B cell (primary cell): ENCODE measurements at regions not wholly inside any gene's neighbourhood (a gene's known extent, or its start where the extent isn't known, plus 50 kb on each side); places are given as distances from the start of the nearest gene placed in this dataset.

Experiments
- ATAC-seq: fragments of 200-7000 bp; cut with Tn5 transposase; one replicate; pipeline ENCODE4 v1.10.0; 2021; ENCODE audit warnings: low read depth, mild to moderate bottlenecking, moderate number of reproducible peaks, moderate library complexity
- CTCF ChIA-PET: fragments of 350-600 bp; sonication (Branson Sonifier 250); formaldehyde crosslinking; loops from one replicate; lab custom pipeline; 2021; ENCODE audit warnings: antibody characterized with exemption, inconsistent platforms; lab: Charles Lee
- POLR2A ChIA-PET: fragments of 350-600 bp; sonication (Branson Sonifier 250); formaldehyde crosslinking; loops from one replicate; lab custom pipeline; 2021; ENCODE audit warnings: antibody characterized with exemption; lab: Charles Lee
- DNase-seq: peaks from one replicate; pipeline ENCODE4 v3.0.0; 2013
- H2AFZ ChIP-seq: 2 replicates; pipeline ENCODE4 v1.6.1; 2012; ENCODE audit warnings: mild to moderate bottlenecking, low read depth, low read length; ENCODE audit not compliant: insufficient read depth, poor library complexity, severe bottlenecking
- H3K27ac ChIP-seq, 2 donors: 1 replicate in 1 of 2; 2 replicates in 1 of 2; pipeline ENCODE4 v1.5.1; 2012 to 2013; ENCODE audit warnings: low read length in 2 of 2, mild to moderate bottlenecking in 2 of 2, moderate library complexity in 1 of 2
- H3K27me3 ChIP-seq, 4 experiments: fragments of 200-600 bp in 1 of 4; sonication (generic) in 1 of 4; replicated peaks in 1 of 4; 1 replicate in 2 of 4; 2 replicates in 2 of 4; pipeline versions ENCODE4 v1.6.1 to v1.7.0; 2013 to 2016; ENCODE audit warnings: low read length in 3 of 4, mild to moderate bottlenecking in 2 of 4, mixed read lengths in 1 of 4, moderate library complexity in 1 of 4; ENCODE audit not compliant: insufficient read depth in 4 of 4, control insufficient read depth in 3 of 4; ENCODE audit errors: control extremely low read depth in 1 of 4
- H3K36me3 ChIP-seq, 2 experiments: replicated peaks in 1 of 2; 1 replicate in 1 of 2; 2 replicates in 1 of 2; pipeline versions ENCODE4 v1.6.1 to v1.7.1; 2013; ENCODE audit warnings: low read length in 1 of 2; ENCODE audit not compliant: insufficient read depth in 2 of 2, control insufficient read depth in 1 of 2; ENCODE audit errors: control extremely low read depth in 1 of 2, extremely low read depth in 1 of 2
- H3K4me1 ChIP-seq, 2 donors: fragments of 200-600 bp in 1 of 2; sonication (generic) in 1 of 2; 1 replicate in 1 of 2; 2 replicates in 1 of 2; pipeline versions ENCODE4 v1.5.1 to v1.6.1; 2013 to 2017; ENCODE audit warnings: low read length in 2 of 2; ENCODE audit not compliant: control insufficient read depth in 2 of 2, insufficient read depth in 2 of 2
- H3K4me2 ChIP-seq: replicated peaks from 2 replicates; pipeline ENCODE3; 2012; ENCODE audit warnings: mild to moderate bottlenecking, low read depth, low read length; ENCODE audit not compliant: poor library complexity, severe bottlenecking
- H3K4me3 ChIP-seq, 5 experiments: fragments of 200-600 bp in 1 of 5; sonication (generic) in 1 of 5; 1 replicate in 3 of 5; 2 replicates in 2 of 5; pipeline versions ENCODE4 v1.5.1 to v1.7.0; 2011 to 2016; ENCODE audit warnings: low read length in 4 of 5, mild to moderate bottlenecking in 4 of 5, low read depth in 2 of 5, control low read depth in 1 of 5, moderate library complexity in 1 of 5; ENCODE audit not compliant: insufficient read depth in 1 of 5; ENCODE audit errors: control extremely low read depth in 1 of 5, extremely low read depth in 1 of 5
- H3K79me2 ChIP-seq: fragments of 200-600 bp; sonication (generic); one replicate; pipeline ENCODE4 v1.6.0; 2016; ENCODE audit warnings: low read length; ENCODE audit not compliant: control insufficient read depth, insufficient read depth
- H3K9ac ChIP-seq: fragments of 200-600 bp; sonication (generic); 2 replicates; pipeline ENCODE4 v1.6.1; 2017; ENCODE audit warnings: mild to moderate bottlenecking, low read length, moderate library complexity
- H3K9me3 ChIP-seq, 3 donors: one replicate each; pipeline versions ENCODE4 v1.6.1 to v1.7.1; 2013; ENCODE audit warnings: low read length in 2 of 3; ENCODE audit not compliant: control insufficient read depth in 2 of 3, insufficient read depth in 1 of 3; ENCODE audit errors: control extremely low read depth in 1 of 3
- H4K20me1 ChIP-seq: 2 replicates; pipeline ENCODE4 v1.6.0; 2012; ENCODE audit warnings: mild to moderate bottlenecking, low read length; ENCODE audit not compliant: insufficient read depth, control insufficient read depth, poor library complexity, severe bottlenecking
- H3K27ac Mint-ChIP-seq: one replicate; pipeline ENCODE4 v1.8.0; 2021; ENCODE audit warnings: mixed read lengths
- H3K27me3 Mint-ChIP-seq: one replicate; pipeline ENCODE4 v1.8.0; 2021; ENCODE audit warnings: mixed read lengths
- H3K4me1 Mint-ChIP-seq: one replicate; pipeline ENCODE4 v1.8.0; 2021; ENCODE audit warnings: mixed read lengths
- H3K4me3 Mint-ChIP-seq: one replicate; pipeline ENCODE4 v1.8.0; 2021; ENCODE audit warnings: mixed read lengths
- H3K9me3 Mint-ChIP-seq: one replicate; pipeline ENCODE4 v1.8.0; 2022; ENCODE audit warnings: mixed read lengths; ENCODE audit not compliant: insufficient read depth
- CTCF ChIP-seq: fragments of 200-600 bp; IDR thresholded peaks from one replicate; pipeline ENCODE4 v1.8.0; 2022; ENCODE audit warnings: antibody characterized with exemption, mild to moderate bottlenecking
- EZH2 ChIP-seq: IDR thresholded peaks from 2 replicates; pipeline ENCODE4 v1.6.1; 2012; ENCODE audit warnings: borderline replicate concordance, low read depth, mild to moderate bottlenecking, moderate library complexity, low read length; ENCODE audit not compliant: insufficient read depth, poor library complexity, severe bottlenecking
- WGBS: methylation state at CpG from one replicate; pipeline ENCODE4 v1.1.5; 2013; ENCODE audit warnings: missing lambda C conversion rate; ENCODE audit not compliant: insufficient coverage; 5-methylcytosine and 5-hydroxymethylcytosine counted together
- intact Hi-C: fragments of 100-400 bp; cut with micrococcal nuclease; formaldehyde crosslinking; loops from one replicate; pipeline ENCODE4 v1.10.0; 2022

DNA sequence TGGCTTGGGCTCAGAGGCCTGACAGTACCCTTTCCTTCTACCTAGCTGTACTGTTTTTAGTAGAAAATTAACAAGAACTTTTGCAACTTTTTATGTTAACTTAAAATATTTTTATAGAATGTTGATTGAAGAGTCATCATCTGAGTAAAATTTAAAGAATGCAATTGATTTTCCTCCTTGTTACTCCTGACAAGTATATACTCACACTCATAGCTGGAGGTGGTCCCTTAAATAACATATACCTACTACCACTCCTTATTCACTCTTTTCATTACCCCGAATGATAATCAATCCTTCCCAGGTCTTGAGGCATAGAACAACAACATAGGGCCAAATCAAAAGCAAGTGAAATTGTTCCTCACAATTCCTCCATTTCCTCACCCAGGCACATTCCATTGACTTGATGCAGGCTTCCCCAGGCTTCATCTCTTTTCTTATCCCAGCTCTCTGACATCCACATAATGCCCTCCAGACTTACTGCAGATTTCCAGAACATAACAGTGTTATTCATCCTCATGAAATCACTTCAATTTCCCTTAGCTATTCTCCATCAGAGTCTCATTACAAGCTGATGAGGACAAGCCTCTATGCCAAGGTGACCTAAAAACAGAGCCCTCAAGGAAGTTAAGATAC, 73.2 kb upstream of the ANXA10 start:
- Histone ChIP-seq H3K27ac (no peak overlapping the region), H3K9ac (no peak overlapping the region), H3K4me3 (no peak overlapping the region), H4K20me1 (no peaks in the 10 kb centered on the region), H2AFZ (no peak overlapping the region), H3K27me3 (no peaks in the 10 kb centered on the region), H3K36me3 (no peaks in the 10 kb centered on the region), H3K4me1 (no peaks in the 10 kb centered on the region), H3K4me2 (no peak overlapping the region), H3K79me2 (no peaks in the 10 kb centered on the region), H3K9me3 (peaks cover 0 to 9% (median under 1%) of the 10 kb centered on the region in 3 donors)
- intact Hi-C loops: no loop called here
- H3K27ac Mint-ChIP-seq: no peak overlapping the region
- DNase-seq (no peak), ATAC-seq (no peak)
- no peak overlapping the region for H3K4me3 Mint-ChIP-seq
- ChIA-PET CTCF (no interaction called here), POLR2A (no interaction called here)
- TF ChIP-seq CTCF: no peak
- TF ChIP-seq EZH2: no peak
- H3K4me1 Mint-ChIP-seq: no peaks in the 10 kb centered on the region
- WGBS: 100% methylated on average over 1 of the region's 1 CpG
- peaks cover 12% of the 10 kb centered on the region for H3K9me3 Mint-ChIP-seq
- no peaks in the 10 kb centered on the region for H3K27me3 Mint-ChIP-seq

- H3K9ac ChIP-seq: no peak overlapping the region
- no peaks in the 10 kb centered on the region for H3K36me3 ChIP-seq
- ChIA-PET CTCF (no interaction called here), POLR2A (no interaction called here)
- H3K27ac ChIP-seq: no peak overlapping the region
- DNase-seq (no peak), ATAC-seq (no peak)
- H2AFZ ChIP-seq: no peak overlapping the region
- Mint-ChIP-seq H3K27me3 (no peaks in the 10 kb centered on the region), H3K4me1 (no peaks in the 10 kb centered on the region), H3K27ac (no peak overlapping the region), H3K9me3 (peaks cover 12% of the 10 kb centered on the region), H3K4me3 (no peak overlapping the region)
- H3K27me3 ChIP-seq: no peaks in the 10 kb centered on the region
- H3K4me2 ChIP-seq: no peak overlapping the region
- H3K79me2 ChIP-seq: no peaks in the 10 kb centered on the region
- no peak overlapping the region for H3K4me3 ChIP-seq
- WGBS: 80% methylated on average over 2 of the region's 2 CpGs
- no peak for TF ChIP-seq EZH2
- no peak for TF ChIP-seq CTCF
- peaks cover 0 to 9% (median 0%) of the 10 kb centered on the region in 3 donors for H3K9me3 ChIP-seq
- intact Hi-C loops: no loop called here
- H3K4me1 ChIP-seq: no peaks in the 10 kb centered on the region
- no peaks in the 10 kb centered on the region for H4K20me1 ChIP-seq
Measured at GRCh38 chr4:168019921-168020320, 72.4 kb upstream of the ANXA10 start.
